ENCODE measurements at regions not wholly inside any gene's neighbourhood (a gene's known extent, or its start where the extent isn't known, plus 50 kb on each side); places are given as distances from the start of the nearest gene placed in this dataset.
"Not testable (repeated sequence)": the region's sequence is repeated elsewhere in the genome, so short reads cannot be mapped to it uniquely, and the experiment has no call there.

DNA sequence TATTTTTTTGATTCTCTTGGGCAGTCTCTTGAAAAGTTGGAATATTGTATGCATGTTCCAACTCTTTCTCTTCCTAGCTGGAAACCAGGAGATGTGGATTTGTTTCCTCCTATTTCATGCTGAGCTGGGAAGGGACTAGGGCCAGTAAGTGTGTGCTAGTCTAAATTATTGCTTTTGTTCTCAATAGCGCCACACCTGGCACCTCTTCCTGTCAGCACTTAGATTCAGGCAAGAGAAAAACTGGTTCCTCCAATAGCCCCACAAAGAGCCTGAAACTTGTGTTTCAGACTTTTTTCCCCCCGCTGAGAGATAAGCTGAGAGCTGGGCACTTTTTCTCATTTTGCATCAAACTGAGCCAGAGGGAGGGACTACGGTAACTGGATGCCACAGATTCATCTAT lies 353.4 kb downstream of the OLFM4 start:
- DNase-seq (ENCODE audit: low read depth) = no peak

DNA sequence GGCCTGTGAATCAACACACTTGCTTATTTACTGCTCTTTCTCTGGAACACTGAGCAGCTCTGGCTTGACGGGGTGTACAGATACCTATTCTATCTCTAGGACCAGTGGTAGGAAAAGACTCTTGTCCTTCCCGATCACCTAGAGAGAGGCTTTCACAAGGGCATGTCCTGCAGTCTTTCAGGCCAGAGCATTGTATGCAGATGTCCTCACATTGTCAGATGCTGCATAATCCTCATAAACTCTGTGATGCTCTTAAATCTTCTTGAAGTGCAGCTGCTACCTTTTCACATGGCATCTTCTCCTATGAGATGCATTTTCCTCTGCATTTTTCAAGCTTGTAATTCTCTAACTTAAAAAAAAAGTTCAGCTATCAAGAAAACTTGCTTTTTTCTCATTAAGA lies 369.4 kb downstream of the OLFM4 start:
- no peak for DNase-seq (ENCODE audit: low read depth)

DNA sequence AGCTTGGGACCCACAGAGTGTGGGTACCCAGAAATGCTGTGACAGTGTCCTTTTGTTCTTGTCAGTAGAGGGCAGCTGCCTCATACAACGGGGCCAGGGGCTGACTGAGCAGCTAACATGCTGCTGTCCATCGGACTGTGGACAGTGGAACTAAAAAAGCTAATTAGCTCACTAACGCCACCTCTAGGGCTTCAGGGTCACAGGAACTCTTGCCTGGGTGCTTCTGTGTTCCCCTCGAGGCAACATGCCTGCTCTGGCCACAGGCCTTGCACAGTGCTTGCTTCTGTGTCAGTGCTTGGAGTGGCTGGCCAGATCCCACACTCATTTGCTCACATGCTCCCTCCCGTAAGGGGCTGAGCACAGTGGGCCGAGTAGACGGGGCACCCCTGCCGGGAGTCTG lies 377.0 kb downstream of the OLFM4 start:
- no peak for DNase-seq (ENCODE audit: low read depth)

DNA sequence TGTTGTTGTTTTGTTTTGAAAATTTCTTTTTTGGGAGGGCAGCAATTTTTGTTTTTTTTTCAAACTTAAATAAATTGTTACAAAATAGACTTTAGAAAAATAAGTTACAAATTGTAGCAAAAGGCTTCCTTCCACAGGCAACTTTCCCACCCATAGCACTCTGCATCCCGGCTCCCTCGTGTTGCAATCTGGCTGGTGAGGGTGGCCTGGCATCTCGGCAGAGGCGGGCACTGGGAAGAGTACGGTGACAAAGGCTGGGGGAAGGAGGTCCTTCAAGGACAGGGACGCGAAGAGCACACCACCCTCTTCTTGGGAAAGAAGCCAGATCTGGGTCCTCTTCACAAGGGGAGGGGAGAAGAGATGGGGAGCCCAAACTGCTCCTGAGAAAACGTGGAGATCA lies 379.7 kb downstream of the OLFM4 start:
- no peak for DNase-seq (ENCODE audit: low read depth)

DNA sequence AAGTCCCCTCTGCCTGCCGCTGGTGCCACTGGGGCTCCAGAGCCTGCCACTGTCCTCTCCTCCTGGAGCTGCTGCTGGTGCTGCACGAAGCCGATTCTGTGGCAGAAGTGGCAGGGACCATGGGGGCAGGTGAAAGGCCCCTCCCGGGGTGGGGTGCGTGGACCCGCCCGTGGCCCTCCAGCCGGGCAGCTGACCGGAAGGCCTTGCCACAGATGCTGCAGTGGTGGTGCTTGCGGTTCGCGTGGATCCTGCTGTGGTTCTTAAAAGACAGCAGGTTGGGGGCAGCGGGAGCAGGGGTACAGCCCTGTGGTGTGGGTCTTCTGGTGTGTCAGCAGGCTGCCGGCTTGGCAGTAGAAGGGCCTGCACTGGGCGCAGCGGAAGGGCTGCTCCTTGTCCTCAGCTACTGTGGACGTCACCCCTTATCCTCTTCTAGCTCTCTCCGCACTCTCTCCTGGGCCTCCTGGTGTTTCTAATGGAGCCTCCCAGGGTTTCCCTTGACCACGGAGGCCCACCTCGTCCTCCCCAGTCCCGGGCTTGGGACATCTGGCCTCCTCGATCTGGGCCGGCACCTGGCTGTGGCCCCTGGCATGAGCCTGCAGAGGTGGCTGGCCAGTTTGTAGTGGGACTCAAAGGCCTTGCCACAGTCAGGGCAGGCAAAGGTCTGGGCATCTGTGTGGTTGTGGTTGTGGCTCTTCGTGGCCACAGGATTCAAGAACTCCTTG lies 380.4 kb downstream of the OLFM4 start:
- no peak for DNase-seq (ENCODE audit: low read depth)

DNA sequence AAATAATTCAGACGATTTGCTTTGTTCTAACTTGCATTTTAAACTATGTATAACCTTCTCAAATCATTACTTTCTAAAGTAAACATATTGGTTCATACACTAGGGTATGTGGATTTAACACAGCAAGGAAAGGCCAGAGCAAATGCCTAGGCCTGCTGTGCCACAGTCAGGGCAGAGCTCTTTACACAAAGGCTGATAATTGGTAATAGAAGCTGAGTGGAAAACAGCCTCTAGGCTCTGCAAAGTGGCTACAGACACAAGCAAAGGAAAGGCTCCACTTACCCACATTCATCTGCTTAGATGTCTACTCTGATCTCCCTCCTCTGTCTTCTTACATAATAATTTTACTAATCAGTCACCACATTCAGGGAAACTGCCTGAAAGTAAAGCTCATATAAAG lies 382.9 kb downstream of the OLFM4 start:
- no peak for DNase-seq (ENCODE audit: low read depth)

DNA sequence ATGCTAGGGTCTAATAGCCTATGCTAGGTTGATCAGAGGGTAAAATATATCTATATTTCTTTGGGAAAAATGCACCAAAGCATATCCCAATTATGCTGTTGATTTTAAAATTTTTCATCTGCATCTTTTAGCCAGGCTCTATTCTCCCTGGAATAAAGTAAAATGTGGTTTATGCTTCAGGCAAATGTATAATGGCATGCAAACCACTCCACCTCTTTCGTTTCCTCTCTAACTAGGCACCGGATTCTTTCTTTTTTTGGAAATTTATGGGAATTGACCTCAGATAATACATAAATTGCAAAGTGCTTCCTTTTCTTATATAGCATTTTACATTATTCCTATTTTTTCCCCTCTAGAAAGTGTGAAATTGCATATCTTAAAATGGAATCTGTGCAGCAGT lies 386.5 kb downstream of the OLFM4 start:
- no peak for DNase-seq (ENCODE audit: low read depth)

DNA sequence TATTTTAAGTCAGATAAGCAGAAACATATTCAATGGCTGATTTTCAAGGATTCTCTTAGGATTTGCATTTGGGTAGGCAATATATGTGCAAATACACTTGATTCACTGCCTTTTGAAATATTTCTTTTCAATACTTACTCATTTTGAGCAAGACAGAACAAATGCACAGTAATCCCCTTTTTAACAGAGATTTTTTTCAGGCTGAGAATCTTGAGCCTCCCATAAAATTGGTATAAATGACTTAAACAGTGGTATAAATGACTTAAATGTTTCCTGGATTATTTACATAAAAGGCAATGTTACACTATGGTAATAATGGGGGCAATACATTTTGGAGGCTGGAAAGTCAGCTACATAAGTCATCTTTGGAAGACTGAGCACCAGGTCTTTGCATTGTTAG lies 389.0 kb downstream of the OLFM4 start:
- no peak for DNase-seq (ENCODE audit: low read depth)

DNA sequence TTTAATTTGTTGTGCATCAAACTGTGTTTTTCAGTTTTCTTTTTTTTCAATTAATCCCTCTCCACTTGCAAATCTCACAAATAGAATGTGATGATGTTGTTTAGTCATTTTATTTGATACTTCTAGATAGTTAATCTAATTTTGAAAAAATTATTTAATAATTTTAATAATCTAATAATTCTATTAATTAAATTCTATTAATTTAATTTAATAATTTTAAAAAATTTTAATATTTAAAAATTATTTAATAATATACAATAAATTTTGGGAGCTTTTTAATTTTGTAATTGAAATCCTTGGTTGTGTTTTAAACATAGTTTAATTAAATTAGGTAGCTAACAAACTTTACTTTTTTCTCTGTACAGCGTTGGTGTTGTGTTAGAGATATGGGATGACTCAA lies 393.8 kb downstream of the OLFM4 start:
- DNase-seq (ENCODE audit: low read depth) = no peak

DNA sequence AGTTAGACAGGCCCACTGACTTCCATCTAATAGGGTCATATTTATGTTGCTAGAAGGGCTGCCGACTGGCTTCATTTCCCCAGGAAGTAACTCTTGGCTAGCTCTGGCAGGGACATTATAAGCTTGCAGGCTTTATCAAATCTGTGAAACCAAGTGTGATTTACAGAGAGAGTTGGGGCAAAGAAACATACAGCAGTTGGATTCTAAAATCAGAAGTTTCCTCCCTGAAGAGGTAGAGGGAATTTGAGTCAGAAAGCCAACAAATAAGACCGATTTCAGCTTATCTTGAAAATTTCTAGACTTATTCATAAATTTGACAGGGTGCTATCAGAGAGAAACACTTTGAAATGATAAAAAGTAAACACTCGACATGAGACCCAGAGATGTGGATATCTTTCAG lies 407.8 kb downstream of the OLFM4 start:
- no peak for DNase-seq (ENCODE audit: low read depth)

DNA sequence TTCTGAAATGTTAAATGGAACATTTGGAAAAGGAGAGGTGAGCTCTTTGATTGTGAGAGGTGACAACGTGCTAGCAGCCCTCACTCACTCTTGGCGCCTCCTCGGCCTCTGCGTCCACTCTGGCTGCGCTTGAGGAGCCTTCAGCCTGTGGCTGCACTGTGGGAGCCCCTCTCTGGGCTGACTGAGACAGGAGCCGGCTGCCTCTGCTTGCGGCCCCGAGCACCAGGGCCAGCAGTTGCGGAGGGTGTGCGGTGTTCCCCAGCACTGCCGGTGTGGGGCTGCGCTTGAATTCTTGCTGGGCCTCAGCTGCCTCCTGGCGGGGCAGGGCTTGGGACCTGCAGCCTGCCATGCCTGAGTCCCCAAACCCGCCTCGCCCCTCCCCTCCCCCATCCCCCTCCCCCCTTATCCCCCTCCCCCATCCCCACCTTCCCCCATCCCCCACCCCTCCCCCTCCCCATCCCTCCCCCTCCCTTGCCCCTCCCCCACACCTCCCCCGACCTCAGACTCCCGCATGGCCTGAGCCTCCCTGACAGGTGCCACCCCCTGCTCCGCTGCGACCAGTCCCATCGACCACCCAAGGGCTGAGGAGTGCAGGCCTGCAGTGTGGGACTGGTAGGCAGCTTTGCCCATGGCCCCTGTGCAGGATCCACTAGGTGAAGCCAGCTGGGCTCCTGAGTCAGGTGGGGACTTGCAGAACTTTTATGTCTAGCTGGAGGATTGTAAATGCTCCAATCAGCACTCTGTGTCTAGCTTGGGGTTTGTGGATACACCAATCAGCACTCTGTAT lies 411.0 kb downstream of the OLFM4 start:
- DNase-seq (ENCODE audit: low read depth) = no peak

DNA sequence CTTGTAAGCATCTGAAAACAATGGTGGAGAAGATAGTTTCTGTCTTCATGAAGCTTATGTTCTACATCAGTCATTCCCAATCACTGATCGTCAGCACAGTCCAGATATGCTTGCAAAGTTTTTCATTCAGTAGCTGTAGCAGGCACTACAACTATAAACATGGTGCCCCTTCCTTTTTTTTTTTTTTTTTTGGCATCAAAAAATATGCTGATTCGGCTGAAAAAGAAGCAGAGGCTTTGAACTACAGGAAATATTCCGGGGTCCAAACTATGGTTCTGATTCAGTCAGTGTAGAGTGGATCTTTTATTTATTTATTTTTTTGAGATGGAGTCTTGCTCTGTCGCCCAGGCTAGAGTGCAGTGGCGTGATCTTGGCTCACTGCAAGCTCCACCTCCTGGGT lies 414.4 kb downstream of the OLFM4 start:
- DNase-seq (ENCODE audit: low read depth) = no peak

DNA sequence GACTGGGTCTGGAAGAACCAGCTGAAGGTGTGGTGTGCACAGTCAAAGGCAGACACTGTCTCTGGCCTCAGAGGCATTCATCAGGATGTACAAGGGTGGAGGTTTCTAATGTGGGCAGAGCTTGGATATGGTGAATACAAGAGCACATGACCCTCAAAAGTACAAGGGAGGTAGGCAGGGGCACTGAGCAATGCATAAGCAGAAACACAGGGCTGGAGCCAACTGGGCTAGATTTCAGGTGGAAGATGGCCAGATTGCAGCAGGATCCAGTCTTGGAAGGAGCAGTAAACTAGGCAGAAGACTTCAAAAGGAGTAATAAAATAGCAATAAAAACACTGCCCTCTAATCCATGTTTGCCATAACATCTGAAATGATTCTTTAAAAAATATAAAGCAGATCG lies 417.1 kb downstream of the OLFM4 start:
- no peak for DNase-seq (ENCODE audit: low read depth)

DNA sequence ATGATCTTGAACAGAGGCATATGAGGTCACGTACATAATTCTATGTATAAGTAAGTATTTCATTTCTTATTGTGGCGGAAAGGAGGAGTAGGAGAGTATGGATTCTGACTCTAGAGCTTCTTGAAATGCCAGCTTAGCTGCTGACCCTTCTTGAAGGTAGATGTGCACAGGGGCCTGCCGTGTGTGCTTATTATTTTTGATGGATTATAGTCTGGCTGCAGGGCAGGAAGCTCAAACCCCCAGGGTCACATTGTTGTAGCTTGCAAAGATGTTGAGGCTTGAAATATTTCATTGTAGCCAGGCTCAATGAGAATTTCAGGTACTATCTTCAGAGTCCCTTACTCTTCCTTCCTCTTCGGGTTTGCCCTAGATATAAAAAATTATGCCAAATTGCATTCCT lies 418.8 kb downstream of the OLFM4 start:
- DNase-seq (ENCODE audit: low read depth) = no peak

DNA sequence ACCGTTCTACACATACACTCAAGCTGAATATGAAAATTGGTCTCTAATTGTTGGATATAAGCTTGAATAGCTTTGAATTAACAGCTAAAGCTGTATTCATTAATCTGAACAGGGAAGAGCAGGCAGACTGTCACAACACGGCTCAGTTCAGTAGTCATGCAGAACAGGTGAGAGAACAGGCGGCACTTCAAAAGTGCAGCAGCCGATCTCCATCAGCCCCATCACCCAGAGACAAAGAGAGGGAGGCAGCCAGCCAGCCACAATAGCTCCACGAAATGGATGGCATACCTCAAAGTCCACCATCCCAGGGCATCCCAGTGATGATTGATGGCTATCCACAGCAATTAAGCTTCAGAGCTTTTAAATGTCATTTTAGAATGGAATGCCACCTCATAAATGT lies 419.2 kb downstream of the OLFM4 start:
- no peak for DNase-seq (ENCODE audit: low read depth)

DNA sequence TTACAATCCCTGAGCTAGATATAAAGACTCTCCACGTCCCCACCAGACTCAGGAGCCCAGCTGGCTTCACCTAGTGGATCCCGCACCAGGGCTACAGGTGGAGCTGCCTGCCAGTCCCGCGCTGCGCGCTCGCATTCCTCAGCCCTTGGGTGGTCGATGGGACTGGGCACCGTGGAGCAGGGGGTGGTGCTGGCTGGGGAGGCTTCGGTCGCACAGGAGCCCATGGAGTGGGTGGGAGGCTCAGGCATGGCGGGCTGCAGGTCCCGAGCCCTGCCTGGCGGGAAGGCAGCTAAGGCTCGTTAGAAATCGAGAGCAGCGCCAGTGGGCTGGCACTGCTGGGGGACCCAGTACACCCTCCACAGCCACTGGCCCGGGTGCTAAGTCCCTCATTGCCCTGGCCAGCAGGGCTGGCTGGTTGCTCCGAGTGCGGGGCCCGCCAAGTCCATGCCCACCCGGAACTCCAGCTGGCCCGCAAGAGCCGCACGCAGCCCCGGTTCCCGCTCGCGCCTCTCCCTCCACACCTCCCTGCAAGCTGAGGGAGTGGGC lies 423.7 kb downstream of the OLFM4 start:
- DNase-seq (ENCODE audit: low read depth) = not testable (repeated sequence)

DNA sequence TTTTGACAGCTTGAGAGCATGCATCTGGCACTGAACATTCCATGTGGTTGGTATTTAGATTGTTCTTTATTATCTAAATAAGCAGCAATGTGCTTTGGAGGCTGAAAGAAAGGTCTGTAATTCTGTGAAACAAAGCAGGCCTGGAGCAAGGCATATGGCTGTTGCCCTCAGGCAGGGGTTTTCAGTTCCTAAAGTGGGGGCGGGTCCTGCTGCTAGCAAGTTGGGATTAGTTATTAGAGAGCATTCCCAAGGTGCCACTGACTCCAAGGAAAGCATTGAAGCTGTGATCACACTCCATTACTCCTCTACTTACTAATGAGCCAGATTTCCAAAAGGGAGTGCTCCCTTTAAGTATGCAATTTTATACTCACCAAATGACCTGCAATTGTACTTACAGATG lies 432.2 kb downstream of the OLFM4 start:
- no peak for DNase-seq (ENCODE audit: low read depth)

DNA sequence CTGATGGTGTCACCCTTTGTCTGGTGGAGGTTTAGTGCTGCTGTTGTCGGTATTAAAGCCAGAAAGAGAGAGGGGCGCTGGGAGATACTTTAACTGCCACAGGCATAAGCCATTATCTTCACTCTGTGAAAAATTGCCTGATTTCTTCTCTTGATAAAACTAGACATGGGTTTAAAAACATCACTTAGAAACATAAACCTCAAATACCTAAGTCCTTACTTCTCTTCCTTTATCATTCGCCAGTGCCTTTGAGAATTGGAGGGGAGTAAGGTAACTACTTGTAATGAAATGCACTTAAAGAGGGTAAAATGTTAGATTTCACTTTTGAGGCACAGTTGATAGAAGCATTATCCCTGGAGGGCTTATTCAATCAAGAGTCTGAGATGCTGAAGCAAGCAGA lies 434.5 kb downstream of the OLFM4 start:
- DNase-seq (ENCODE audit: low read depth) = no peak

DNA sequence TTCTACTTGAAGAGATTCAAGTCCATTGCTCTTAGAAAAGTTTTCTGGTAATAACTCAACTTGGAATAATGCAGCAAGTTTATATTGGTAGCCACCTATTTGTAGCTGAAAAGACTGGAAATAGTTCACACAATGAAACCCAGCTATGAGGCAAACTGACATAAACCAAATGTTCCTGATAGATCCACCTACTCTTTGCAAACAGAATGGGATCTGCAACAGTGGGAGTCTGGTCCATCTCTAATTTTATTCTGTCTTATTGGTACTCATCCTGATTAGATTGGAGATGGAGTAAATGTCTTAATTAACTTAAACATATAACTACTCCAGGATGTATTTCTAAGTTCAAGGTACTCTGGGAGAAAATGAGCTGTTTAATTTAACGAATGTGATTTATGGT lies 438.0 kb downstream of the OLFM4 start:
- no peak for DNase-seq (ENCODE audit: low read depth)

DNA sequence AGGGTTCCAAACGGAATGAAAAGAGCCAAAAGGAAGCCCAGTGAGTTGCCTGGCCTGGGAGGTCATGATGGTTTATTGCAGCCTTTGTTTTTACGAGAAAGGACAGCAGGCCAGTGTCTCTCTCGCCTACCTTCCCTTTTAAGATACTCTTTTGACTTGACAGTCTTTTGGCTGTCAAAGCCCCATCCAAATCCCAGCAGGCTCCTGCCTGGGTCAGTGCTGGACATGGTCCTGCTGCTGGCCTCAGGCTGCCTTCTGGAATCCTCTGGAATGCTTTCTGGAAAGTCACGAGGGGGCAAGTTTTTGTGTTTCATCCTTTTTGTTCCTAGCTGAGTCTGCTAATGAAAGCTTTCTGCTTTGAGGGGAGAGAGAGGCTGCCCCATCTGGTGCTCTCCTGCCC lies 444.8 kb downstream of the OLFM4 start:
- DNase-seq (ENCODE audit: low read depth) = no peak

DNA sequence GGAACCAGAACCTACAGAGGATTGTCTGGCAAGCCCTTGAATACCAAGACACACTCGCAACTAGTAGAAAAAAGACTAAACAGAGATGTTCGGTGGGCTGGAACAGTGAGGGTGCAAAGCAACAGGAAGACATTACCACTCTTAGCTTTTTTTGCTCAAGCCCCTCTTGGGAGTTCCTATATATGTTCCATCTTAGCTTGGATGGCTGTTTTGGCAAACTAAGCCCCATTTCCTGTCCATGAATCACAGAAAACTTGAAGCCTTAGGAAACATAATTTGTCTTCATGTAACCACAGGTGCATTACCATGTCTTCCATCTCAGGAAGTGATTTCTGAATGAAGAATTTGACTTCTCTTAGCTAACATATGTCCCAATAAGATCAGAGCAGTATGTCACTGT lies 446.3 kb downstream of the OLFM4 start:
- no peak for DNase-seq (ENCODE audit: low read depth)

DNA sequence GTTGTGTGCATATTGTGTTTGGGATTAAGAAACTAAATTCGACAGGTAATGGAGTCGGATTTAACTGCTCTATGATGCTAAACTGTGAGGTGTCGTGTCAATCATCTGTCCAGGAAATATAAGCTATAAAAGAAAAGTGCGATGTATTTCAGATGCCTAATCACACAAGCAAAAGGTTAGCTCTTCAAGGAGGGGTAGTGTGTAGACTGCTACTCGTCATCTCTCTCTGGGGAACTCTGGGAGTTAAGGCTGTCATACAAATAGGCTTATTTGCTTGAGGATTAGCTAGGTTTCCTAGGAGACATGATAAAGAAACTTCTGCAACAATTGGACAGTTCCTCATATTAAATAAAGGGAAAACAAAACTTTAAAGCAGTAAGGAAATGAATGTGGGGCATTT lies 462.1 kb downstream of the OLFM4 start:
- DNase-seq (ENCODE audit: low read depth) = no peak

DNA sequence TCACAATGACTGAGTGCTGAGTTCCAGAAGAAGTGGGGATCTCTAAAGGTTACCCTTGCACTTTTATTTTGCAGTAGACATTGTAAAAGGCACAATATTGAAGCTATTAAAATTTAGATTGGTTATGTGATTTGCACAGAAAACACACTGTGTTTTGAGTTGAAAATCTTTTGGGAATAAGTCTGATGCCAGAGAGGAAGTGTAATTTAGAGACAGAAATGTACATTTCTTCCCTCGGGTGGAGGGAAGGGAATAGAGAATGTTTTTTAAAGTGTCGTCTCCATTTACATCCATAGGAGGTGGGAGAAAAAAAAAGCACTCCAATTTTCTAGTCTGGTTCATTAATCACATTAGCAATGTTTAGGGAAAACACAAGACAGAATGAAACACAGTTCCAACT lies 465.8 kb downstream of the OLFM4 start:
- no peak for DNase-seq (ENCODE audit: low read depth)
